Endothelial cell of umbilical vein (primary cell): ENCODE measurements at regions not wholly inside any gene's neighbourhood (a gene's known extent, or its start where the extent isn't known, plus 50 kb on each side); places are given as distances from the start of the nearest gene placed in this dataset.

ENCODE experiments used
- BruUV-seq: library from RNA; stranded (reverse); fragments of 400-500 nt; replicated peaks from 2 replicates; lab custom pipeline; 2021; lab: Mats Ljungman, UMichigan
- CTCF ChIA-PET: fragments of 300-600, 350-600 bp; sonication (Branson Sonifier 250); formaldehyde crosslinking; loops from one replicate; lab custom pipeline; 2021; ENCODE audit warnings: antibody characterized with exemption, inconsistent platforms; lab: Charles Lee
- POLR2A ChIA-PET: fragments of 300-600, 350-600 bp; sonication (Branson Sonifier 250); formaldehyde crosslinking; loops from one replicate; lab custom pipeline; 2021; ENCODE audit warnings: antibody characterized with exemption, inconsistent platforms; lab: Charles Lee
- DNase-seq: peaks from one replicate; pipeline ENCODE4 v3.0.0-alpha.2; 2011; ENCODE audit warnings: low read depth, low spot score
- FAIRE-seq: peaks from 2 replicates; lab custom pipeline; 2011; peaks lifted over from hg19 to GRCh38; lab: Jason Lieb, UNC
- H2AFZ ChIP-seq: 2 replicates; pipeline ENCODE4 v1.6.0; 2012; ENCODE audit warnings: low read depth, low read length, control low read depth, inconsistent platforms
- H3K27ac ChIP-seq: 2 replicates; pipeline ENCODE4 v1.5.1; 2011; ENCODE audit warnings: low read depth, mild to moderate bottlenecking, control low read depth, low read length, moderate library complexity; ENCODE audit not compliant: insufficient read depth
- H3K27me3 ChIP-seq, 2 experiments: 2 replicates each; pipeline versions ENCODE4 v1.6.0 to v1.6.1; 2011; ENCODE audit warnings: low read length in 2 of 2, mixed read lengths in 1 of 2; ENCODE audit not compliant: control insufficient read depth in 2 of 2, insufficient read depth in 2 of 2
- H3K36me3 ChIP-seq, 2 experiments: 2 replicates in 1 of 2; 3 replicates in 1 of 2; pipeline ENCODE4 v1.5.1; 2011; ENCODE audit warnings: low read length in 2 of 2, mild to moderate bottlenecking in 1 of 2, moderate library complexity in 1 of 2; ENCODE audit not compliant: control insufficient read depth in 2 of 2, insufficient read depth in 2 of 2; ENCODE audit errors: extremely low read depth in 1 of 2
- H3K4me1 ChIP-seq: 3 replicates; pipeline ENCODE4 v1.5.1; 2011; ENCODE audit warnings: mild to moderate bottlenecking, low read length; ENCODE audit not compliant: control insufficient read depth, insufficient read depth; ENCODE audit errors: extremely low read depth
- H3K4me2 ChIP-seq: 2 replicates; pipeline ENCODE4 v1.6.1; 2011; ENCODE audit warnings: low read length, control low read depth, mixed read lengths; ENCODE audit not compliant: insufficient read depth
- H3K4me3 ChIP-seq, 3 experiments: fragments of 200-600 bp in 1 of 3; sonication (generic), shearing (Covaris generic) in 1 of 3; replicated peaks in 1 of 3; 2 replicates each; pipeline ENCODE4 v1.5.1; 2011 to 2016; ENCODE audit warnings: control low read depth in 3 of 3, low read length in 3 of 3, mild to moderate bottlenecking in 2 of 3, inconsistent platforms in 1 of 3, low read depth in 1 of 3, moderate library complexity in 1 of 3; ENCODE audit not compliant: insufficient read depth in 1 of 3
- H3K79me2 ChIP-seq: 2 replicates; pipeline ENCODE4 v1.6.0; 2012; ENCODE audit warnings: low read length, inconsistent platforms; ENCODE audit not compliant: control insufficient read depth, insufficient read depth
- H3K9ac ChIP-seq: replicated peaks from 2 replicates; pipeline ENCODE3; 2011; ENCODE audit warnings: low read length, control low read depth; ENCODE audit not compliant: insufficient read depth; ENCODE audit errors: extremely low read depth
- H3K9me1 ChIP-seq: replicated peaks from 3 replicates; pipeline ENCODE4 v1.6.0; 2011; ENCODE audit warnings: mild to moderate bottlenecking, low read length; ENCODE audit not compliant: control insufficient read depth, insufficient read depth; ENCODE audit errors: extremely low read depth
- H3K9me3 ChIP-seq: replicated peaks from 2 replicates; pipeline ENCODE4 v1.5.1; 2012; ENCODE audit warnings: low read length, inconsistent platforms; ENCODE audit not compliant: control insufficient read depth, insufficient read depth
- H4K20me1 ChIP-seq: replicated peaks from 2 replicates; pipeline ENCODE3; 2011; ENCODE audit warnings: mild to moderate bottlenecking, low read length; ENCODE audit not compliant: control insufficient read depth, insufficient read depth; ENCODE audit errors: extremely low read depth
- EZH2 ChIP-seq: IDR thresholded peaks from 2 replicates; pipeline ENCODE4 v1.6.1; 2012; ENCODE audit warnings: borderline replicate concordance, low read depth, mild to moderate bottlenecking, moderate library complexity, low read length, inconsistent platforms; ENCODE audit not compliant: severe bottlenecking
- FOS ChIP-seq: IDR thresholded peaks from 2 replicates; pipeline ENCODE4 v1.6.1; 2011; ENCODE audit warnings: mild to moderate bottlenecking, low read length, moderate library complexity, borderline replicate concordance; ENCODE audit not compliant: insufficient read depth
- GATA2 ChIP-seq: IDR thresholded peaks from 2 replicates; pipeline ENCODE4 v1.7.0; 2011; ENCODE audit warnings: low read depth, mild to moderate bottlenecking, moderate library complexity, mixed read lengths, low read length; ENCODE audit not compliant: insufficient read length, insufficient read depth
- JUN ChIP-seq: IDR thresholded peaks from 2 replicates; pipeline ENCODE4 v1.6.1; 2011; ENCODE audit warnings: borderline replicate concordance, low read depth; ENCODE audit not compliant: insufficient read length, insufficient read depth
- MAX ChIP-seq: IDR thresholded peaks from 2 replicates; pipeline ENCODE4 v1.6.1; 2011; ENCODE audit not compliant: insufficient read depth, insufficient read length
- MYC ChIP-seq: IDR thresholded peaks from one replicate; pipeline ENCODE4 v1.6.1; 2011; ENCODE audit warnings: mild to moderate bottlenecking, low read depth, low read length
- POLR2A ChIP-seq: IDR thresholded peaks from 2 replicates; pipeline ENCODE4 v1.6.1; 2012; ENCODE audit warnings: low read depth, mild to moderate bottlenecking, control low read depth, low read length
- POLR2AphosphoS5 ChIP-seq: IDR thresholded peaks from 2 replicates; pipeline ENCODE4 v1.6.1; 2012; ENCODE audit warnings: low read depth, mild to moderate bottlenecking, control low read depth, low read length, moderate library complexity; ENCODE audit not compliant: insufficient read depth
- dilution Hi-C: fragments of 300-500 bp; cut with MboI; formaldehyde crosslinking; loops from one replicate; pipeline ENCODE4 v1.15.0; 2019; ENCODE audit warnings: low sequenced_read_pairs; ENCODE audit not compliant: extremely low pct_ligation_motif_present
- intact Hi-C: fragments of 100-400 bp; cut with micrococcal nuclease; formaldehyde crosslinking; loops from one replicate; pipeline ENCODE4 v1.10.0; 2022
- TF ChIP-seq, protein P1 (sequence below), 2 donors: IDR thresholded peaks; 1 replicate in 1 of 2; 2 replicates in 1 of 2; pipeline ENCODE4 v1.5.1; 2011; ENCODE audit warnings: low read length in 2 of 2, mild to moderate bottlenecking in 2 of 2, moderate library complexity in 2 of 2, control low read depth in 1 of 2, inconsistent platforms in 1 of 2, low read depth in 1 of 2; ENCODE audit not compliant: insufficient read depth in 1 of 2; ENCODE audit errors: extremely low read depth in 1 of 2

DNA sequence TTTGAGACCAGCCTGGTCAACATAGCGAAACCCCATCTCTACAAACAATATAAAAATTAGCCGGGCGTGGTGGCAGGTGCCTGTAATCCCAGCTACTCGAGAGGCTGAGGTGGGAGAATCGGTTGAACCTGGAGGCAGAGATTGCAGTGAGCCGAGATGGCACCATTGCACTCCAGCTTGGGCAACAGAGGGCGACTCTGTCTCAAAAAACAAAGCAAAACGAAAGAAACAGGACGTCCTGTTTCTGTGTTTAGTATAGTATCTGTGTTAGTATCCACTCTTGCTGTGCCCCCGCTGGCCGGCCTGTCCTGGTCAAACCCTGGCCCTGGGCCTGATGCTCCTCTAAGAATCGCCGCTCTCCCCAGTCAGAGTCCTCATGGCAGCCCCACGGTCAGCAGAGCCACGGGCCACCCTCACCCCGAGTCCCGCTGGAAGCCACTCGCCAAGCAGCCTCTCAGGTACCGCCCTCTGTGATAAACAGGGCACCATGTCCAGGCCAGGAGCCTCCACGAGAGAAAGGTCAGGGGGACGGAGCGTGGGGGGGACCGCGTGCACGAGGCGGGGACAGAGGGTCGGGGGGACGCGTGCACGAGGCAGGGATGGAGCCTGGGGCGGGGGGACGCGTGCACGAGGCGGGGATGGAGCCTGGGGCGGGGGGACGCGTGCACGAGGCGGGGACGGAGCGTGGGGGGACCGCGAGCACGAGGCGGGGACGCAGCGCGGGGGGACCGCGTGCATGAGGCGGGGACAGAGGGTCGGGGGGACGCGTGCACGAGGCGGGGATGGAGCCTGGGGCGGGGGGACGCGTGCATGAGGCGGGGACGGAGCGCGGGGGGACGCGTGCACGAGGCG is 384.5 kb downstream of the SMOC2 start:
- Histone ChIP-seq H3K4me2 (no peak overlapping the region), H3K27me3 (no peaks in the 10 kb centered on the region), H2AFZ (no peak overlapping the region), H3K9me3 (peaks cover 8% of the 10 kb centered on the region), H3K79me2 (no peaks in the 10 kb centered on the region), H4K20me1 (no peaks in the 10 kb centered on the region), H3K27ac (no peak overlapping the region), H3K36me3 (no peaks in the 10 kb centered on the region), H3K4me1 (no peaks in the 10 kb centered on the region), H3K4me3 (no peak overlapping the region), H3K9me1 (no peaks in the 10 kb centered on the region), H3K9ac (no peak overlapping the region)
- no peak for DNase-seq
- POLR2A ChIA-PET, result no interaction called here
- dilution Hi-C loops (no loop called here), intact Hi-C loops (no loop called here)
- CTCF ChIA-PET, result no interaction called here
- TF ChIP-seq POLR2A (no peak), EZH2 (no peak), JUN (no peak)
- no peak for FAIRE-seq
- BruUV-seq, result no TSS peak

GRCh38 chr6:168823397-168824212 is 382.6 kb downstream of the SMOC2 start:
- Histone ChIP-seq H3K27ac (no peak overlapping the region), H3K4me3 (no peak overlapping the region), H3K9me3 (peaks cover 8% of the 10 kb centered on the region), H3K4me1 (no peaks in the 10 kb centered on the region), H4K20me1 (no peaks in the 10 kb centered on the region), H2AFZ (no peak overlapping the region), H3K9me1 (no peaks in the 10 kb centered on the region), H3K27me3 (no peaks in the 10 kb centered on the region), H3K79me2 (no peaks in the 10 kb centered on the region), H3K9ac (no peak overlapping the region), H3K4me2 (no peak overlapping the region), H3K36me3 (no peaks in the 10 kb centered on the region)
- ChIA-PET CTCF (no interaction called here), POLR2A (no interaction called here)
- no TSS peak for BruUV-seq
- dilution Hi-C loops, result no loop called here
- no peak for FAIRE-seq
- DNase-seq, result no peak
- TF ChIP-seq, protein P1, sequence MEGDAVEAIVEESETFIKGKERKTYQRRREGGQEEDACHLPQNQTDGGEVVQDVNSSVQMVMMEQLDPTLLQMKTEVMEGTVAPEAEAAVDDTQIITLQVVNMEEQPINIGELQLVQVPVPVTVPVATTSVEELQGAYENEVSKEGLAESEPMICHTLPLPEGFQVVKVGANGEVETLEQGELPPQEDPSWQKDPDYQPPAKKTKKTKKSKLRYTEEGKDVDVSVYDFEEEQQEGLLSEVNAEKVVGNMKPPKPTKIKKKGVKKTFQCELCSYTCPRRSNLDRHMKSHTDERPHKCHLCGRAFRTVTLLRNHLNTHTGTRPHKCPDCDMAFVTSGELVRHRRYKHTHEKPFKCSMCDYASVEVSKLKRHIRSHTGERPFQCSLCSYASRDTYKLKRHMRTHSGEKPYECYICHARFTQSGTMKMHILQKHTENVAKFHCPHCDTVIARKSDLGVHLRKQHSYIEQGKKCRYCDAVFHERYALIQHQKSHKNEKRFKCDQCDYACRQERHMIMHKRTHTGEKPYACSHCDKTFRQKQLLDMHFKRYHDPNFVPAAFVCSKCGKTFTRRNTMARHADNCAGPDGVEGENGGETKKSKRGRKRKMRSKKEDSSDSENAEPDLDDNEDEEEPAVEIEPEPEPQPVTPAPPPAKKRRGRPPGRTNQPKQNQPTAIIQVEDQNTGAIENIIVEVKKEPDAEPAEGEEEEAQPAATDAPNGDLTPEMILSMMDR (IDR thresholded peaks at IDR 0.05; ENCODE audit: extremely low read depth in 1 of 2, insufficient read depth in 1 of 2, low read depth in 1 of 2, low read length in 2 of 2), result no peak
- TF ChIP-seq MYC (no peak), EZH2 (no peak), GATA2 (no peak), JUN (no peak), POLR2A (no peak), FOS (no peak), POLR2AphosphoS5 (no peak), MAX (no peak)
- intact Hi-C loops, result no loop called here
